ENCODE measurements at regions not wholly inside any gene's neighbourhood (a gene's known extent, or its start where the extent isn't known, plus 50 kb on each side); places are given as distances from the start of the nearest gene placed in this dataset.

- peaks cover 0 to 11% of the 10 kb centered on the region in 2 donors for H3K27me3 ChIP-seq (ENCODE audit: control insufficient read depth in 2 of 2, insufficient read depth in 1 of 2, low read length in 1 of 2)
- WGBS: 98% methylated on average over 3 of the region's 3 CpGs
- peaks cover 0 to 1% of the 10 kb centered on the region in 2 donors for H3K4me1 ChIP-seq (ENCODE audit: control insufficient read depth in 2 of 2, insufficient read depth in 2 of 2, low read length in 2 of 2)
- no peak overlapping the region for H3K27ac ChIP-seq (ENCODE audit: low read depth in 1 of 2, low read length in 1 of 2)
- H3K4me3 ChIP-seq (ENCODE audit: low read length in 2 of 2): no peak overlapping the region
- no peak for DNase-seq (ENCODE audit: low read depth in 6 of 9, low spot score in 9 of 9)
- H3K36me3 ChIP-seq (ENCODE audit: control insufficient read depth in 2 of 2, insufficient read depth in 2 of 2, low read length in 1 of 2): no peaks in the 10 kb centered on the region
- H3K9me3 ChIP-seq (ENCODE audit: control insufficient read depth in 2 of 2, insufficient read depth in 1 of 2, low read length in 1 of 2): no peaks in the 10 kb centered on the region
Measured at GRCh38 chr4:53913771-53914170, 150.6 kb downstream of the CHIC2 start.

- WGBS: 96% methylated on average over 5 of the region's 5 CpGs
- Histone ChIP-seq H3K27me3 (ENCODE audit: control insufficient read depth in 2 of 2, insufficient read depth in 1 of 2, low read length in 1 of 2) (peaks cover 0 to 16% of the 10 kb centered on the region in 2 donors), H3K27ac (ENCODE audit: low read depth in 1 of 2, low read length in 1 of 2) (no peak overlapping the region)
Measured at GRCh38 chr4:53912766-53913497, 151.5 kb downstream of the CHIC2 start.

GRCh38 chr4:53908661-53909078 is 155.7 kb downstream of the CHIC2 start:
- Histone ChIP-seq H3K27ac (ENCODE audit: low read depth in 1 of 2, low read length in 1 of 2) (no peak overlapping the region), H3K36me3 (ENCODE audit: control insufficient read depth in 2 of 2, insufficient read depth in 2 of 2, low read length in 1 of 2) (no peaks in the 10 kb centered on the region), H3K9me3 (ENCODE audit: control insufficient read depth in 2 of 2, insufficient read depth in 1 of 2, low read length in 1 of 2) (no peaks in the 10 kb centered on the region), H3K4me3 (ENCODE audit: low read length in 2 of 2) (no peak overlapping the region), H3K4me1 (ENCODE audit: control insufficient read depth in 2 of 2, insufficient read depth in 2 of 2, low read length in 2 of 2) (peaks cover 0 to 2% of the 10 kb centered on the region in 2 donors), H3K27me3 (ENCODE audit: control insufficient read depth in 2 of 2, insufficient read depth in 1 of 2, low read length in 1 of 2) (peaks cover 0 to 19% of the 10 kb centered on the region in 2 donors)
- 8% methylated on average over 8 of the region's 8 CpGs for WGBS
- peak in 7 of 9 donors; percentile 9 to 63 (median 26) for DNase-seq (ENCODE audit: low read depth in 6 of 9, low spot score in 9 of 9)

More at GRCh38 chr4:53912766-53913497, 151.5 kb downstream of the CHIC2 start:
- Histone ChIP-seq H3K9me3 (ENCODE audit: control insufficient read depth in 2 of 2, insufficient read depth in 1 of 2, low read length in 1 of 2) (no peaks in the 10 kb centered on the region), H3K4me1 (ENCODE audit: control insufficient read depth in 2 of 2, insufficient read depth in 2 of 2, low read length in 2 of 2) (peaks cover 0 to 2% of the 10 kb centered on the region in 2 donors), H3K36me3 (ENCODE audit: control insufficient read depth in 2 of 2, insufficient read depth in 2 of 2, low read length in 1 of 2) (no peaks in the 10 kb centered on the region), H3K4me3 (ENCODE audit: low read length in 2 of 2) (no peak overlapping the region)
- DNase-seq (ENCODE audit: low read depth in 6 of 9, low spot score in 9 of 9): no peak

GRCh38 chr4:53907772-53908171 is 156.6 kb downstream of the CHIC2 start:
- Histone ChIP-seq H3K36me3 (ENCODE audit: control insufficient read depth in 2 of 2, insufficient read depth in 2 of 2, low read length in 1 of 2) (no peaks in the 10 kb centered on the region), H3K4me3 (ENCODE audit: low read length in 2 of 2) (no peak overlapping the region), H3K27me3 (ENCODE audit: control insufficient read depth in 2 of 2, insufficient read depth in 1 of 2, low read length in 1 of 2) (peaks cover 0 to 19% of the 10 kb centered on the region in 2 donors), H3K27ac (ENCODE audit: low read depth in 1 of 2, low read length in 1 of 2) (no peak overlapping the region), H3K4me1 (ENCODE audit: control insufficient read depth in 2 of 2, insufficient read depth in 2 of 2, low read length in 2 of 2) (peaks cover 0 to 2% of the 10 kb centered on the region in 2 donors), H3K9me3 (ENCODE audit: control insufficient read depth in 2 of 2, insufficient read depth in 1 of 2, low read length in 1 of 2) (no peaks in the 10 kb centered on the region)
- WGBS: 88% methylated on average over 5 of the region's 5 CpGs
- DNase-seq (ENCODE audit: low read depth in 6 of 9, low spot score in 9 of 9): no peak

GRCh38 chr4:53906606-53907190 is 157.7 kb downstream of the CHIC2 start:
- no peak for DNase-seq (ENCODE audit: low read depth in 6 of 9, low spot score in 9 of 9)
- H3K4me1 ChIP-seq (ENCODE audit: control insufficient read depth in 2 of 2, insufficient read depth in 2 of 2, low read length in 2 of 2): peaks cover 0 to 2% of the 10 kb centered on the region in 2 donors
- H3K9me3 ChIP-seq (ENCODE audit: control insufficient read depth in 2 of 2, insufficient read depth in 1 of 2, low read length in 1 of 2): no peaks in the 10 kb centered on the region
- 88% methylated on average over 6 of the region's 6 CpGs for WGBS
- no peaks in the 10 kb centered on the region for H3K36me3 ChIP-seq (ENCODE audit: control insufficient read depth in 2 of 2, insufficient read depth in 2 of 2, low read length in 1 of 2)
- H3K27ac ChIP-seq (ENCODE audit: low read depth in 1 of 2, low read length in 1 of 2): no peak overlapping the region
- H3K27me3 ChIP-seq (ENCODE audit: control insufficient read depth in 2 of 2, insufficient read depth in 1 of 2, low read length in 1 of 2): peaks cover 0 to 17% of the 10 kb centered on the region in 2 donors
- no peak overlapping the region for H3K4me3 ChIP-seq (ENCODE audit: low read length in 2 of 2)

GRCh38 chr4:53905941-53906377 is 158.4 kb downstream of the CHIC2 start:
- Histone ChIP-seq H3K4me3 (ENCODE audit: low read length in 2 of 2) (peak overlapping the region; percentile 28 to 34), H3K27ac (ENCODE audit: low read depth in 1 of 2, low read length in 1 of 2) (no peak overlapping the region), H3K27me3 (ENCODE audit: control insufficient read depth in 2 of 2, insufficient read depth in 1 of 2, low read length in 1 of 2) (peaks cover 0 to 15% of the 10 kb centered on the region in 2 donors), H3K36me3 (ENCODE audit: control insufficient read depth in 2 of 2, insufficient read depth in 2 of 2, low read length in 1 of 2) (no peaks in the 10 kb centered on the region), H3K4me1 (ENCODE audit: control insufficient read depth in 2 of 2, insufficient read depth in 2 of 2, low read length in 2 of 2) (peaks cover 0 to 2% of the 10 kb centered on the region in 2 donors), H3K9me3 (ENCODE audit: control insufficient read depth in 2 of 2, insufficient read depth in 1 of 2, low read length in 1 of 2) (no peaks in the 10 kb centered on the region)
- DNase-seq (ENCODE audit: low read depth in 6 of 9, low spot score in 9 of 9): peak in 7 of 9 donors; percentile 19 to 70 (median 33)
- 40% methylated on average over 11 of the region's 11 CpGs for WGBS

- WGBS: 78% methylated on average over 7 of the region's 7 CpGs
- Histone ChIP-seq H3K27me3 (ENCODE audit: control insufficient read depth in 2 of 2, insufficient read depth in 1 of 2, low read length in 1 of 2) (peaks cover 0 to 15% of the 10 kb centered on the region in 2 donors), H3K9me3 (ENCODE audit: control insufficient read depth in 2 of 2, insufficient read depth in 1 of 2, low read length in 1 of 2) (no peaks in the 10 kb centered on the region), H3K4me3 (ENCODE audit: low read length in 2 of 2) (no peak overlapping the region), H3K4me1 (ENCODE audit: control insufficient read depth in 2 of 2, insufficient read depth in 2 of 2, low read length in 2 of 2) (peaks cover 0 to 2% of the 10 kb centered on the region in 2 donors), H3K27ac (ENCODE audit: low read depth in 1 of 2, low read length in 1 of 2) (no peak overlapping the region), H3K36me3 (ENCODE audit: control insufficient read depth in 2 of 2, insufficient read depth in 2 of 2, low read length in 1 of 2) (no peaks in the 10 kb centered on the region)
- DNase-seq (ENCODE audit: low read depth in 6 of 9, low spot score in 9 of 9): no peak
Measured at GRCh38 chr4:53905276-53905940, 159.0 kb downstream of the CHIC2 start.

GRCh38 chr4:53902786-53903185 is 161.6 kb downstream of the CHIC2 start:
- no peak overlapping the region for H3K27ac ChIP-seq (ENCODE audit: low read depth in 1 of 2, low read length in 1 of 2)
- no peaks in the 10 kb centered on the region for H3K9me3 ChIP-seq (ENCODE audit: control insufficient read depth in 2 of 2, insufficient read depth in 1 of 2, low read length in 1 of 2)
- DNase-seq (ENCODE audit: low read depth in 6 of 9, low spot score in 9 of 9): no peak
- H3K4me1 ChIP-seq (ENCODE audit: control insufficient read depth in 2 of 2, insufficient read depth in 2 of 2, low read length in 2 of 2): no peaks in the 10 kb centered on the region
- no peaks in the 10 kb centered on the region for H3K36me3 ChIP-seq (ENCODE audit: control insufficient read depth in 2 of 2, insufficient read depth in 2 of 2, low read length in 1 of 2)
- 89% methylated on average over 2 of the region's 2 CpGs for WGBS
- no peak overlapping the region for H3K4me3 ChIP-seq (ENCODE audit: low read length in 2 of 2)
- peaks cover 0 to 2% of the 10 kb centered on the region in 2 donors for H3K27me3 ChIP-seq (ENCODE audit: control insufficient read depth in 2 of 2, insufficient read depth in 1 of 2, low read length in 1 of 2)

GRCh38 chr4:53900271-53900649 is 164.1 kb downstream of the CHIC2 start:
- no peak for DNase-seq (ENCODE audit: low read depth in 6 of 9, low spot score in 9 of 9)
- H3K27ac ChIP-seq (ENCODE audit: low read depth in 1 of 2, low read length in 1 of 2): no peak overlapping the region
- H3K4me1 ChIP-seq (ENCODE audit: control insufficient read depth in 2 of 2, insufficient read depth in 2 of 2, low read length in 2 of 2): no peaks in the 10 kb centered on the region
- no peaks in the 10 kb centered on the region for H3K36me3 ChIP-seq (ENCODE audit: control insufficient read depth in 2 of 2, insufficient read depth in 2 of 2, low read length in 1 of 2)
- no peaks in the 10 kb centered on the region for H3K27me3 ChIP-seq (ENCODE audit: control insufficient read depth in 2 of 2, insufficient read depth in 1 of 2, low read length in 1 of 2)
- WGBS: 96% methylated on average over 3 of the region's 3 CpGs
- H3K4me3 ChIP-seq (ENCODE audit: low read length in 2 of 2): no peak overlapping the region
- no peaks in the 10 kb centered on the region for H3K9me3 ChIP-seq (ENCODE audit: control insufficient read depth in 2 of 2, insufficient read depth in 1 of 2, low read length in 1 of 2)
